GM18873 (cell line): ENCODE measurements at regions not wholly inside any gene's neighbourhood (a gene's known extent, or its start where the extent isn't known, plus 50 kb on each side); places are given as distances from the start of the nearest gene placed in this dataset.
"Not testable (repeated sequence)": the region's sequence is repeated elsewhere in the genome, so short reads cannot be mapped to it uniquely, and the experiment has no call there.

Source experiments
- ATAC-seq: cut with Tn5 transposase; IDR thresholded peaks from one replicate; pipeline ENCODE4 v1.9.1; 2021; ENCODE audit warnings: mild to moderate bottlenecking, moderate library complexity, moderate number of reproducible peaks; ENCODE audit not compliant: unreplicated experiment, low FRiP score

DNA sequence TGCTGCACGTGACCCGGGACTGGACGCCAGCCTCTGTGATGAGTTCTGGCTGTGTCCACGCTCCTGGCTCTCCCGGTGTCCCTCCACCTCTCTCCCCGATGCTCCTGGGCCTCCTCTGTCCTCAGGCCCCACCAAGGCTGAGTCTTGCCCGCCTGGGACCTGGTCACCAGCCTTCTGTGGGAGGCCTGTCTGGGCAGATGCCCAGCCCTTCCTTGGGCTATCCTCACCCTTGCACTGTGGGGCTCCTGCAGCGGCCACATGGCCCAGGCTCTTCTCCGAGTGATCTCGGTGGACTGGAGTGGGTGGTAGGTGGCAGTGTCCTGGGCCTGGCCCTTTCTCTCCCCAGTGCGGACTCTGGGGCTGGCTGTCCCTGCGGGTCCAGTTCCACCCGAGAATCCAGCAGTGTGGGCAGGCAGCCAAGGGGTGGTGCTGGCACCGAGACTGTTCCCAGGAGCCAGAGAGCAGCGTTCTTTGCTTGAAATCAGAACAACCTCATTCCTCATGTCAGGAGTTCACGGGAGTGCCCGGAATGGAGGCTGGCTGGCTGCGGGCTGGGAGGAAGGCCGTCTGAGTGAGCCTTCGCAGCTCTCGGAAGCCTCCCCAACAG is 94.6 kb downstream of the TMEM121 start:
- not testable (repeated sequence) for ATAC-seq

DNA sequence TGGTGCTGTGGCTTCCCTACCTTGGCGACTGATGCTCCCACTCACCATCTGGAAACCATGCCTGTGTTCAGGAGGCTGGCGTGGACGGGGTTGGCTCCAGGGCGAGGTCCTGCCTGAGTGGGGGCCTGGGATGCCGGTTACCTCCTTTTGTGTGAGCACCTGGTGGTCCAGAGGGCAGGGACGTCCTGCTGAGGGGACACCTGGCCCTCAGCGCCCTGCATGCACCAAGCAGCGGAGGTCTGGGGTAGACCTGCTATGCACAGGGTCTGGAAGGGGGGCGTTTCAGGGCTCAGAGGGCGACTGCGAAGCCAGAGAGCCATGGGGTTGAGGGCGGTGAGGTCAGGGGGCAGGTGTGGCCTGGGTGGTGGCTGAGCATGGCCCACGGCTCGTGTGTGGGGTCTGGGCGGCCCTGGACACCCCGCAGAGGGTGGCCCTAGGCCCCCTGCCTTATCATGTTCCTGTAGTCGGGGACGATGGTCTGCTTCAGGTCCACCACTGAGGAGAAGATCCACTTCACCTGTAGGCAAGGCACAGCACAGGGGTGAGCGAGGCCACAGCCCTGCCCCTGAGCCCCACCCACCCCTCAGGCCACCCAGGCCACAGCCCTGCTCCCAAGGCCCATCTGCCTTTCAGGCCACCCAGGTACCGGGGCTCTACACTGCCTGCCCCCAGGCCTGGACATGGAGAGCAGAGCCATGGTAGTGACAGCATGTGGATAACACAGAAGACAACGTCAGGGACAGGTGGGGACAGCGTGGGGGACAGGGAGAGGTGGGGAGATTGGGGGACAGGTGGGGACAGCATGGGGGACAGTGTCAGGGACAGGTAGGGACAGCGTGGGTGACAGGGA is 95.3 kb downstream of the TMEM121 start:
- not testable (repeated sequence) for ATAC-seq

DNA sequence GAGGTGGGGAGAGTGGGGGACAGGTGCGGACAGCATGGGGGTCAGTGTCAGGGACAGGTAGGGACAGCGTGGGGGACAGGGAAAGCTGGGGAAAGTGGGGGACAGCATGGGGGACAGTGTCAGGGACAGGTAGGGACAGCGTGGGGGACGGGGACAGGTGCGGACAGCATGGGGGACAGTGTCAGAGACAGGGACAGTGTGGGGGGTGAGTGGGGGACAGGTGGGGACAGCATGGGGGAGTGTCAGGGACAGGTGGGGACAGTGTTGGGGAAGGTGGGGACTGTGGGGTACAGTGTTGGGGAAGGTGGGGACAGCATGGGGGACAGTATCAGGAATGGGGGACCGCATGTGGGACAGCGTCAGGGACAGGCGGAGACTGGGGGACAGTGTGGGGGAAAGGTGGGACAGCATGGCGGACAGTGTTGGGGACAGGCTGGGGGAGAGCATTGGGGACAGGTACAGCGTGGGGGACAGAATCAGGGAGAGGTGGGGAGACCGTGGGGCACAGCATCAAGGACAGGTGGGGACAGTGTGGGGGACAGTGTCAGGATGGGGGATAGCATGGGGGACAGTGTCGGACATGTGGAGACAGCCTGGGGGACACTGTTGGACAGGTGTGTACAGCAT is 96.1 kb downstream of the TMEM121 start:
- ATAC-seq, result no peak

DNA sequence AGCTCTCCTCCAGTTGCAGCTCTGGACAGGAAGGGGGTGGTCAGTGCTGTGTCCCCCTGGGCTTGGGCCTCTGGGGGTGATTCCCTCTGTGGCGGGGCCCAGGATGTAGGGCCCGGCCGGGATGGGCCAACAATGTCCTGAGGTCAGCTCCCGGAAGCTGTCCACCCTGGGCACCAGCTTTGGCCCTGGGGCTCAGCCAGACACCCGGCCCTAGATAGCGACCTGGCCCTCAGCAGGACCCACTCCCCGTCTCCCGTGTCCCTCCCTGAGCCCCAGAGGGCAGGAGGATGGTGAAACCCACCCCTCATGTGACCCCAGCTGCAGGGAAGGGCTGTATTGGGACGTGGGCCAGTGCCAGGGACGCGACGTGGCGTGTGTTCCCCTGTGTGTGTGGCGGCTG is 96.8 kb downstream of the TMEM121 start:
- not testable (repeated sequence) for ATAC-seq

DNA sequence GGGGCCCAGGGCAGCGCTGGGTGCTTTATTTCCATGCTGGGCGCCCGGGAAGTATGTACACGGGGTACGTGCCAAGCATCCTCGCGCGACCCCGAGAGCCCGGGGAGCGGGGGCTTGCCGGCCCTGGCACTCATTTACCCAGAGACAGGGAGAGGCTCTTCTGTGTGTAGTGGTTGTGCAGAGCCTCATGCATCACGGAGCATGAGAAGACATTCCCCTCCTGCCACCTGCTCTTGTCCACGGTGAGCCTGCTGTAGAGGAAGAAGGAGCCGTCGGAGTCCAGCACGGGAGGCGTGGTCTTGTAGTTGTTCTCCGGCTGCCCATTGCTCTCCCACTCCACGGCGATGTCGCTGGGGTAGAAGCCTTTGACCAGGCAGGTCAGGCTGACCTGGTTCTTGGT is 98.0 kb downstream of the TMEM121 start:
- not testable (repeated sequence) for ATAC-seq

DNA sequence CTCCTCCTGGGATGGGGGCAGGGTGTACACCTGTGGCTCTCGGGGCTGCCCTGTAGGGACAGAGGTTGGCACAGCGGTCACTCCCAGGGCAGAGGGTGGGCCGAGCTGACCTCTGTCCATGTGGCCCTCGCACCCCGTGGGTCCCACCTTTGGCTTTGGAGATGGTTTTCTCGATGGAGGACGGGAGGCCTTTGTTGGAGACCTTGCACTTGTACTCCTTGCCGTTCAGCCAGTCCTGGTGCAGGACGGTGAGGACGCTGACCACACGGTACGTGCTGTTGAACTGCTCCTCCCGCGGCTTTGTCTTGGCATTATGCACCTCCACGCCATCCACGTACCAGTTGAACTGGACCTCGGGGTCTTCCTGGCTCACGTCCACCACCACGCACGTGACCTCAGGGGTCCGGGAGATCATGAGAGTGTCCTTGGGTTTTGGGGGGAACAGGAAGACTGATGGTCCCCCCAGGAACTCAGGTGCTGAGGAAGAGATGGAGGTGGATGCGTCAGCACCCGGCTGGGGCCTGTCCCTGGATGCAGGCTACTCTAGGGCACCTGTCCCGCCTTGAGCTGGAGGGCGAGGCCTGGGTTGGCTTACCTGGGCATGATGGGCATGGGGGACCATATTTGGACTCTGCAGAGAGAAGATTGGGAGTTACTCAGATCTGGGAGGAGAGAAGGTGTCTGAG is 98.5 kb downstream of the TMEM121 start:
- ATAC-seq, result not testable (repeated sequence)

DNA sequence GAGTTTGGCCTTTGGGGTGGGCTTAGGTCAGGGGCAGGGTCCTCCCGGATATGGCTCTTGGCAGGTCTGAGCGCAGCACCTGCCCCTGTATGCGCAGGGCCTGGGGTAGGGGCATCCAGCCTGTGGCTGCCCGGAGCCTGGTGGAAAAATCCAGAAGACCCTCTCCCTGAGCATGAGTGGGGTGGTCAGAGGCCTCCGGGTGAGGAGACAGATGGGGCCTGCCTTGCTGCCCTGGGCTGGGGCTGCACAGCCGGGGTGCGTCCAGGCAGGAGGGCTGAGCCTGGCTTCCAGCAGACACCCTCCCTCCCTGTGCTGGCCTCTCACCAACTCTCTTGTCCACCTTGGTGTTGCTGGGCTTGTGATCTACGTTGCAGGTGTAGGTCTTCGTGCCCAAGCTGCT is 99.1 kb downstream of the TMEM121 start:
- ATAC-seq, result not testable (repeated sequence)

DNA sequence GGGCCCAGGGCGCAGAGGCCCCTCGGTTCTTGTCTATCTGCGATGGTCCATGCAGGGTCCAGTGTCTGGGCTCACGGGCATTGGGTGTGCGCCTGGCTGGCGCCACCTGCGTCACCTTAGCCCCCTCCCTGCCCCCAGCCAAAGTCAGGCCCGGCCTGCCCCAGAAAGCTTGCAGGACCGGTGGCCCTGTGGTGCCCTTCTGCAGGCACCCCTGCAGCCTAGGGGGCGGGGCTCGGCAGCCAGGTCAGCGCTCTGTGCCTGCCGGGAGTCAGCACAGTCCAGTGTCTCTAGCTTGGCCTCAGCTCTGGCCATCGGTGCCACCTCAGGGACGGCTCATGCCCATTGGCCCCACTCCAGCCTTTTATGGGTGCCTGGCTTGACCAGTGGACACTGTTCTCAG is 99.7 kb downstream of the TMEM121 start:
- not testable (repeated sequence) for ATAC-seq

DNA sequence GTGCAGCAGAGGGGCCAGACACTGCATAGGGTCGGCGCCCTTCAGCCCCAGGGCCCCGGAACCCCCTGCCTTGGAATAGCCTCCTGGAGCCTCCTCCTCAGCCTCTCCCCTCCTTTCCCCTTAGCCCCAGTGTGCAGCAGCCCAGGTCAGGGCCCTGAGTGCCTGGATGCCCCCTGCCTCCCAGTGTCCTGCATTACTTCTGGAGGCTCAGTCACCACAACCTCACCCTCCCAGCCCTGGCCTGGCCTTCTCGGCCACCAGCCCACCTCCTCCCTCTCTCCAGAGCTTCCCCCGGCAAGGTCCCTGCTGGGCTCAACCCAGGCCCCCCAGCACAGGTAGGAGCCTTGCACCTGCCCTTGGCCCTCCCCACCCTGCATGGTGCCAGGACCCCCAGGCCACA is 100.3 kb downstream of the TMEM121 start:
- not testable (repeated sequence) for ATAC-seq

DNA sequence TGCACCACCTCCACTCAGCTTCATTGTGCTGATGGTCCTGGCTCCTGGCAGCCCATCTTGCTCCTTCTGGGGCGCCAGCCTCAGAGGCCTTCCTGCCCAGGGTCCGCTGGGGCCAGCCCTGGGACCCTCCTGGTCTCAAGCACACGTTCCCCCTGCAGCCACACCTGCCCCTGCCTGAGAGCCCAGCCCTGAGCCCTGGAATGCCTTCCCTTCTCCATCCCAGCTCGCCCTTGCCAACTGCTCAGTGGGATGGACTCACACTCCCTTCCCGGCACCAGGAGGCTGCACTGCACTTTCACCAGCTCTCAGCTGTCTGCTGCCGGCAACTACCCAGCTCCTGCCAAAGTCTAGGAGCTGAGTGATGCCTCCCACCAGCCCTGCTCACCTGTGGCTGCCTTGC is 100.9 kb downstream of the TMEM121 start:
- ATAC-seq, result not testable (repeated sequence)

DNA sequence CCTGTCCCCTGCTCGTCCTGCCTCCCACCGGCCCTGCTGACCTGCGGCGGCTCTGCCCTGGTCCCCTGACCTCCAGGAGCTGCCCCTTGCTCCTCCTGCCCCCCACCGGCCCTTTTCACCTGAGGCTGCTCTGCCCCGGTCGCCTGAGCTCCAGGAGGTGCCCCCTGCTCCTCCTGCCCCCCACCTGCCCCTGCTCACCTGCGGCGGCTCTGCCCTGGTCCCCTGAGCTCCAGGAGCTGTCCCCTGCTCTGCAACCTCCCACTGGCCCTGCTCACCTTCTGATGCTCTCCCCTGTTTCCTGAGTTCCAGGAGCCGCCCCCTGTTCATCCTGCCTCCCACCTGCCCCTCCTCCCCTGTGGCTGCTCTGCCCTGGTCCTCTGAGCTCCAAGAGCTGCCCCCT is 101.3 kb downstream of the TMEM121 start:
- no peak for ATAC-seq

DNA sequence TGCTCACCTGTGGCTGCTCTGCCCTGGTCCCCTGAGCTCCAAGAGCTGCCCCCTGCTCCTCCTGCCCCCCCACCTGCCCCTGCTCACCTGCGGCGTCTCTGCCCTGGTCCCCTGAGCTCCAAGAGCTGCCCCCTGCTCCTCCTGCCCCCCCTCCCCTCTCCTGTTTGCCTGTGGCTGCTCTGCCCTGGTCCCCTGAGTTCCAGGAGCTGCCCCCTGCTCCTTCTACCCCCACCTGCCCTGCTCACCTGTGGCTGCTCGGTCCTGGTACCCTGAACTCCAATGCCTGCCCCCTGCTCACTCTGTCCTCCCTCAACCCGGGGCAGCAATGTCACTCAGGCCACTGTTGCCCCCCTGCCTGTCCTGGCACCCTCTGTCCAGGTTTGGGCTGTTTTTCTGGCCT is 101.7 kb downstream of the TMEM121 start:
- not testable (repeated sequence) for ATAC-seq

DNA sequence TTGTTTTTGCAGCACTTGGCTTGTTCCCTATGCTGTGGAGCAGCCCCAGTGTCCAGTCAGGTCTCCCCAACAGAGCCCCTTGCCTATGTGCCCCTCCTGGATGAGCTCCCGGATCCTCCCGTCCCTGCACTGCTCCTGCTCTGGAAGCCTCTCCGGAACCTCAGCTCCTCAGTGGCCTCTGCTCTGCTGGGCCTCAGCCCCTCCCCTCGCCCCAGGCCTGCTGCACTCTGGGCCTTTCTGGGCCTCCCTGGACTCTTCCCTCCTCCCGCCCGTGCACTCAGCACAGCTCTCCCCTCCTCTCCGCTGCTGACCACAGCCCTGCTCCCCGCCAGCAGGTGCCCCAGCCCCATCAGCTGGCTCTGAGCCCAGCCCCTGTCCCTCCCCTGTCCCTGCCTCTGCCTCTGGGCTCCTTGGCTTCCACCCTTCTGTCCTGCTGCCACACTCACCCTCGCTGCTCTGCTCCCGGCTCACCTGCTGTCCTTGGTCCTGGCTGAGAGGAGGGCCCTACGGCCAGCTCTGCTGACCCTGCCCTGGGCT is 102.2 kb downstream of the TMEM121 start:
- not testable (repeated sequence) for ATAC-seq

DNA sequence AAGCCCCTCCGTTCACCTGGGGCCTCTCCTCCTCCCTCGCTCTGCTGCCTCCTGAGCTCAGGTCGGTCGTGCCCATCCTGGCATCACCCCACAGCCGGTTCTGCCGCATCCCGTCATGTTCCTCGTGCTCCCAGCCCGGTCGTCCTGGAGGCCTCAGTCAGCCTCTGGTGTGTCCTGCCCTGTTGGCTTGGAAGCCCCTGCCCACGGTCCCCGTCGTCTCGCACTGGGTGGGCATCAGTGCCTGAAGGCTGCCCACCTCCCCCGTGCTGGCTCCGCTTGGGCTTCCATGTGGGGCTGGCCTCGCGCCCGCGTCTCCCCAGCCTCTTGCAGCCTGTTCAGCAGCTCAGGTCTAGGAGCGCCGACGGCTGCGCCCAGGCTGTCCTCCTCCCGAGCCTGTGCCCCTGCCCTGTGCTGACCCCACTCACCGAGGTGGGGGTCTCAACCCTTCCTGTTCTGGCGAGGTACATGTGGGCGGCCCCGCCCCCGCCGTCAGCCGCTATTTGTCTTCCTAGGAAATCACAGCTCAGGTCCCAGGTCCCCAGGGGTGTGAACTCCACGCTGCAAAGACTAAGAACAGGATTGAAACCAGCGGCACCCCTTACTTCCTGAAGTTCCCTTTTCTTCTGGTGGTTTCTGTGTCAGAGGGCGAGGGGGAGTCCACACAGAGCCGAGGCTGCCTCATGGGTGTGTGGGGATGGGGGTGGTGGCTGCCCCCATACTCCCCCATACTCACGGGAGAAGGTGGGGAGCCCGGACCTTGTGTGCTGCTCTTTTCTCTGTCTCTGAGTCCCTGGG is 102.9 kb downstream of the TMEM121 start:
- ATAC-seq, result not testable (repeated sequence)

DNA sequence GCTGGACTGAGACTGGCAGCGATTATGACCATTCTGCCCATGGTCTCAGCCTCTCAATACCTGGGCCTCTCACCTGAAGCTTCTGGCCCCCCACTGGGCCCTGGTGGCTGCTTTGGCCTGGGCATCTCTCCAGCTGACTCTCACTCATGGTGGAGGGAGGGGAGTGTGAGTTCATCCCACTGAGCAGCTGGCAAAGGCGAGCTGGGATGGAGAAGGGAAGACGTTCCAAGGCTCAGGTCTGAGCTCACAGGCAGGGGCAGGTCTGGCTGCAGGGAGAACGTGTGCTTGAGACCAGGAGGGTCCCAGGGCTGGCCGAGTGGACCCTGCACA is 103.5 kb downstream of the TMEM121 start:
- ATAC-seq, result no peak

DNA sequence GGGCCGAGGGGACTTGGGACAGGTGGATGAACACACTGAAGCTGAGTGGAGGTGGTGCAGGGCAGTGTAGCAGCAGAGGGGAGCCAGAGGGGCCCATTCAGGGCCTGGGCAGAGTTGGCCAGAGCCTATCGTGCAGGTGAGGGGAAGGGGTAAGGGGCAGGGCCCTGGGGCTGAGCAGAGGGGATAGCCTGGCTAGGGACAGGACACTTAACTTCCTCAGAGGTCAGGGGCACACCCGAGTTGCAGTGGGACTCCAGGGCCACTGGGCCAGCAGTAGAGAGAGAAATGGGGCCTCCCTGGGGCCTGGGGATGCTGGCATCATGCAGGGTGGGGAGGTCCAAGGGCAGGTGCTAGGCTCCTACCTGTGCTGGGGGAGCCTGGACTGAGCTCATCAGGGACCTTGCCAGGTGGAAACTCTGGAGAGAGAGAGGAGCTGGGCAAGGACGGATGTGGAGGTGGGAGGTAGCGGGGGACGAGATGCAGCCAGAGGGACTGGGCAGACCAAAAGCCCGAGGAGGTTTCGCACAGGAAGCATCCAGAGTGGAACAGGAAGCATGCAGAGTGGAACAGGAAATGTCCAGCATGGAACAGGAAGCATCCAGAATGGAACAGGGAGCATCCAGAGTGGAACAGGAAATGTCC is 104.0 kb downstream of the TMEM121 start:
- ATAC-seq, result not testable (repeated sequence)

DNA sequence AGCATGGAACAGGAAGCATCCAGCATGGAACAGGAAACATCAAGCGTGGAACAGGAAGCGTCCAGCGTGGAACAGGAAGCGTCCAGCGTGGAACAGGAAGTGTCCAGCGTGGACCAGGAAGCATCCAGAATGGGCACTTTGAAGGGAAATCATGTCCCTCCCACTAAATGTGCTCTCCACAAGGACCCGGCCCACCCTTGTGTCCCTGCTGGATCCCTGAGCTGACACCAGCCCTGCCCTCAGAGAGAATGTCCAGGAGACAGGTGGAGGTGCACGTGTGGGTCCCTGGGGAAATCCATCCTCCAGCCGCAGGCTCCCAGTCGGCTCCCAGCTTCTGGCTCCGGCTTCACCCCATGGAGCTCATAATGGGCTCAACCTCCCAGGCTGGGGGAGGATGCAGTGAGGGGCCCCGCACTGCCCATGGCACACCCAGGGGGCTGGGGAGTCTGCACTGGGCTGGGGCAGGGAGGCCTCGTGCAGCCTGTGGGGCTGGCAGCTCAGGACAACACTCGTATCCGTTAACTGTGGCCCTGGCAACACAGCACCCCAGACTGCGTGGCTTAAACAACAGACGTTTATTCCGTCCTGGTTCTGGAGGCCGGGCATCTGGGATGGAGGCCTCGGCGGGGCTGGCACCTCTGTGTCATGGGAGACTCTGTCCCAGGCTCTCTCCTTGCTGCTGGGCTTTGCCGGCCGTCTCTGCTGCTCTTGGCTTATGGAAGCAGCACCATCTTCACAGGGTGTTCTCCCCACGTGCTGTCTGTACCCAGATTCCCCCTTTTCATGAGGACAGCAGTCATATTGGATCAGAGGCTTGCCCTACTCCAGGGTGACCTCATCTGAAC is 104.8 kb downstream of the TMEM121 start:
- ATAC-seq, result not testable (repeated sequence)

DNA sequence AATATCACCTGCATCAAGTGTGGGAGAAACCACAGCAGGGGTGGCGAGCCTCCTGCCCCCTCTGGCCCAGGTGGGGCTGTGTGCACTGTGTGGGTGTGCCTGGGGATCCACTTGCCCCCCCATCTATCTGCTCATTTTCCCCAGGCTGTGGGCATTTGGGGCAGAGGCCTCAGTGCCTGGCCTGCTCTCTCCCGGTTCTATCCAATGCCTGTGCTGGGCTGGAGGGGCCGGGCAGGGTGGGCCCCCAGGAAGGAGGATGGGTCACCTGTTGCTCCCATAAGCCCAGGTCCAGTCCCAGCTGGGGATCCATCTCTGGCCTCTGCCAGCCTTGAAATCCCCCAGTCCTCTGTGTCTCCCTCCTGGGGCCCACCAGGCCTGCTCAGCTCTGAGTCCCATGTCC is 105.6 kb downstream of the TMEM121 start:
- no peak for ATAC-seq

DNA sequence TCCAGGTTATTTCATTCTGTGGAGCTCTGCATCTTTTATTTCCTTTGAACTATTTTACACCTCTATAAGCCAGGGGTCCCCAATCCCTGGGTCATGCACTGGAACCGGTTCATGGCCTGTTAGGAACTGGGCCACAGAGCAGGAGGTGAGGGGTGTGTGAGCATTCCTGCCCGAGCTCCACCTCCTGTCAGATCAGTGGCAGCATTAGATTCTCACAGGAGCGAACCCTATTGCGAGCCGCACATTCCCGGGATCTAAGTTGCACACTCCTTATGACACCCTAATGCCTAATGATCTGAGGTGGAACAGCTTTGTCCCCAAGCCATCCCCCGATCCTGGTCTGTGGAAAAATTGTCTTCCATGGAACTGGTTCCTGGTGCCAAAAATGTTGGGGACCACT is 107.2 kb downstream of the TMEM121 start:
- not testable (repeated sequence) for ATAC-seq
